Transverse colon (tissue), 4 donors: ENCODE measurements at regions not wholly inside any gene's neighbourhood (a gene's known extent, or its start where the extent isn't known, plus 50 kb on each side); places are given as distances from the start of the nearest gene placed in this dataset.

Experiments used
- DNase-seq: peaks from one replicate; pipeline ENCODE4 v3.0.0-alpha.2; 2019
- H3K27ac ChIP-seq, 4 donors: fragments of 200-600 bp; sonication (generic); 2 replicates each; pipeline ENCODE4 v1.5.1; 2016 to 2018; ENCODE audit warnings: inconsistent platforms in 4 of 4
- H3K27me3 ChIP-seq: fragments of 200-600 bp; sonication (generic); 2 replicates; pipeline ENCODE4 v1.5.1; 2017; ENCODE audit warnings: inconsistent platforms
- H3K36me3 ChIP-seq, 4 donors: fragments of 200-600 bp; sonication (generic); 2 replicates each; pipeline ENCODE4 v1.5.1; 2017 to 2019; ENCODE audit warnings: inconsistent platforms in 4 of 4
- H3K4me1 ChIP-seq, 4 donors: fragments of 200-600 bp; sonication (generic); 2 replicates each; pipeline ENCODE4 v1.5.1; 2017 to 2020; ENCODE audit warnings: inconsistent platforms in 4 of 4
- H3K4me3 ChIP-seq, 4 donors: fragments of 200-600 bp; sonication (generic); 1 replicate in 1 of 4; 2 replicates in 3 of 4; pipeline versions ENCODE4 v1.5.1 to v1.6.1; 2017 to 2019; ENCODE audit warnings: inconsistent platforms in 4 of 4
- H3K9me3 ChIP-seq, 2 donors: fragments of 200-600 bp; sonication (generic); 2 replicates each; pipeline ENCODE4 v1.5.1; 2017 to 2019; ENCODE audit warnings: inconsistent platforms in 2 of 2
- EP300 ChIP-seq: sonication (generic); formaldehyde crosslinking; IDR thresholded peaks from one replicate; pipeline ENCODE4 v1.6.1; 2017; ENCODE audit warnings: antibody characterized with exemption, low read depth
- POLR2A ChIP-seq: fragments of 450-650 bp; IDR thresholded peaks from one replicate; pipeline ENCODE4 v1.6.1; 2016; ENCODE audit warnings: antibody characterized with exemption, mild to moderate bottlenecking, moderate library complexity
- POLR2AphosphoS5 ChIP-seq, 3 donors: sonication (generic); formaldehyde crosslinking; IDR thresholded peaks; one replicate each; pipeline ENCODE4 v1.6.1; 2016; ENCODE audit warnings: antibody characterized with exemption in 3 of 3
- WGBS, 2 donors: methylation state at CpG; one replicate each; pipeline ENCODE4 v1.1.5; 2018; ENCODE audit warnings: low coverage in 1 of 2; 5-methylcytosine and 5-hydroxymethylcytosine counted together
- in situ Hi-C, 4 donors: fragments of 200-750 bp; cut with MboI; loops; one replicate each; pipeline versions ENCODE4 v1.15.0 to v1.15.1; 2017; ENCODE audit warnings: low sequenced_read_pairs in 3 of 4, low pct_ligation_motif_present in 1 of 4, low pct_unique_long_range_greater_than_20kb in 1 of 4
- intact Hi-C: fragments of 100-400 bp; cut with DNase I; formaldehyde crosslinking; loops from one replicate; pipeline ENCODE4 v1.15.1; 2023; ENCODE audit warnings: low total_unique reads
- TF ChIP-seq, protein P1 (sequence below), 5 experiments: fragments of 200-600 bp in 3 of 5; fragments of 450-650 bp in 2 of 5; sonication (generic) in 3 of 5; IDR thresholded peaks; 1 replicate in 2 of 5; 2 replicates in 3 of 5; pipeline ENCODE4 v1.5.1; 2016 to 2017; ENCODE audit warnings: antibody characterized with exemption in 5 of 5, inconsistent platforms in 3 of 5, mild to moderate bottlenecking in 2 of 5, moderate library complexity in 1 of 5

DNA sequence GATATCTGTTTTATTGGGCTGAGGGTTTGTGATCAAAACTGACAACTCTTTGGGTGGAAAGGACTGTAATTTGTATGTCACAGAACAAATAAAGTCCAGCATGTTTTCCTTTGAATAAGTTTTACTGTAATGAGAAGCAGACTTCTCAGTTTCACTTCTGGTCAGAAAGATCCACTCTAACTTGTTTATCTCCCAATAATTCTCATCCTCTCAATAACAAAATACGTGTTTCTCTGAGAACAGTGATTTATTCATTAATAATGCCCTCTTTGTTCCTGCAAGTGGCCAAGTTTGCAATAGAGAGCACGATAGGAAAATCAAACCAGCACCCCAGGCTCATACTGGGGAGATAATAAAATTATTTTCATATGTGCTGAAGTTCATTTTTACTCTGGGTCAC lies 190.6 kb downstream of the CNTN3 start:
- DNase-seq = no peak
- H3K4me3 ChIP-seq = no peak overlapping the region
- no peaks in the 10 kb centered on the region for H3K36me3 ChIP-seq
- H3K27me3 ChIP-seq = no peaks in the 10 kb centered on the region
- in situ Hi-C loops (no loop called here), intact Hi-C loops (no loop called here)
- H3K9me3 ChIP-seq = no peaks in the 10 kb centered on the region
- TF ChIP-seq EP300 (no peak), POLR2A (no peak), POLR2AphosphoS5 (IDR thresholded peaks at IDR 0.05) (no peak)
- TF ChIP-seq, protein P1, sequence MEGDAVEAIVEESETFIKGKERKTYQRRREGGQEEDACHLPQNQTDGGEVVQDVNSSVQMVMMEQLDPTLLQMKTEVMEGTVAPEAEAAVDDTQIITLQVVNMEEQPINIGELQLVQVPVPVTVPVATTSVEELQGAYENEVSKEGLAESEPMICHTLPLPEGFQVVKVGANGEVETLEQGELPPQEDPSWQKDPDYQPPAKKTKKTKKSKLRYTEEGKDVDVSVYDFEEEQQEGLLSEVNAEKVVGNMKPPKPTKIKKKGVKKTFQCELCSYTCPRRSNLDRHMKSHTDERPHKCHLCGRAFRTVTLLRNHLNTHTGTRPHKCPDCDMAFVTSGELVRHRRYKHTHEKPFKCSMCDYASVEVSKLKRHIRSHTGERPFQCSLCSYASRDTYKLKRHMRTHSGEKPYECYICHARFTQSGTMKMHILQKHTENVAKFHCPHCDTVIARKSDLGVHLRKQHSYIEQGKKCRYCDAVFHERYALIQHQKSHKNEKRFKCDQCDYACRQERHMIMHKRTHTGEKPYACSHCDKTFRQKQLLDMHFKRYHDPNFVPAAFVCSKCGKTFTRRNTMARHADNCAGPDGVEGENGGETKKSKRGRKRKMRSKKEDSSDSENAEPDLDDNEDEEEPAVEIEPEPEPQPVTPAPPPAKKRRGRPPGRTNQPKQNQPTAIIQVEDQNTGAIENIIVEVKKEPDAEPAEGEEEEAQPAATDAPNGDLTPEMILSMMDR (IDR thresholded peaks at IDR 0.05) = no peak
- no peaks in the 10 kb centered on the region for H3K4me1 ChIP-seq
- no peak overlapping the region for H3K27ac ChIP-seq
- 77 to 80% methylated on average over 2 of the region's 2 CpGs for WGBS, 2 donors

DNA sequence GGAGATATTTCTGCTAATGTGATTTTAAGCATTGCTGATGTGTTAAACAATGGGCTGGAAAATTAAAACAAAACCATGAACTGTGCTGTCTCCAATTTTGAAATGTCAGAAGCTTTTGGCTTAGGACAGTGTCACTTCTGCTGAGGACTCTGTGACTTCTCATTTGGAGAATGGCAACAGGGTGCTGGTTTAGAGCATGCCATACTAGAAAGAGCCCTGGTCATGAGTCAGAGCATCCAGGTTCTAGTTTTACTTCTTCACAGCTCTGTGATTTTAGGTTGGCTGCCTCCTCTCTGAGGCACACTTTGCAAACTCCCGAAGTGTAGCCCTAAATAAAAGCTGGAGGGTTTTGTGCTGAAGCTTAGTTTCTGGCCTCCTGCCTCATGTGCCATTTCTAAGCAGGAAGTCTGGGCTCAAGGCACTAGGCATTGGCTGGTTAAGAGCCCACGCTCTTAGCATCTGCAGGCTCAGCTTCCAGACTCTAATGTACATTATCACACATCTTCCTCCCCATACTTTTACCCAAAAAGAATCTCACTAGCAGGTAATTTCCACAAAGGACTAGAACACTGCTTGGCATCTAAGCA lies 193.8 kb downstream of the CNTN3 start:
- H3K27ac ChIP-seq = no peak overlapping the region
- in situ Hi-C loops = no loop called here
- WGBS, 2 donors = 61% methylated on average over 2 of the region's 2 CpGs; no CpG with 5 or more reads in 1 of the 2 donors

DNA sequence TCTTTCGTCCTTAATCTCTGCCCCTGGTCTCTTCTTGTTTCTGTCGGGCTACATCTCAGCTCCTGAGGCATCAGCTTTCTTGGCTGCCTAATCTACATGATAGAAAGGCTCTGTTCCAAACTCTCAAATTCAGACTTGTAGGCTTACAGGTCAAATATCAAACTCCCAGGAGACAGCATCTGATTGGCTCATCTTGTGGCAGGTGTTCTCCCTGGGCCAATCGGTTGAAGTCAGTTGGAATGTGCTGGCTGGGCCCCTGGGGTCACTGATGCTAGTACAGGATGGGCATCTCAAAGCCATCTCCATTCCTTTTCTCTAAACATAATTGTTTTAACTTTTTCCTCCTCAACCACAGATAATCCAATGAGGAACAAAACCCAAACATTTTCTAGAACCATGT lies 198.7 kb downstream of the CNTN3 start:
- intact Hi-C loops (loop anchor here (1.0 kb wide), 1 partner anchor 34 kb away; no protein-coding TSS in a partner anchor), in situ Hi-C loops (no loop called here)
- Histone ChIP-seq H3K27me3 (no peaks in the 10 kb centered on the region), H3K4me1 (no peaks in the 10 kb centered on the region), H3K27ac (no peak overlapping the region), H3K4me3 (no peak overlapping the region), H3K9me3 (no peaks in the 10 kb centered on the region), H3K36me3 (no peaks in the 10 kb centered on the region)
- WGBS, 2 donors = 79 to 85% methylated on average over 2 to 3 of the region's 3 CpGs
- DNase-seq = no peak
- TF ChIP-seq, protein P1 (IDR thresholded peaks at IDR 0.05) = no peak
- TF ChIP-seq EP300 = no peak
- no peak for TF ChIP-seq POLR2A
- TF ChIP-seq POLR2AphosphoS5 (IDR thresholded peaks at IDR 0.05) = no peak

More for the DNA sequence above, 193.8 kb downstream of the CNTN3 start:
- Histone ChIP-seq H3K27me3 (no peaks in the 10 kb centered on the region), H3K4me1 (no peaks in the 10 kb centered on the region), H3K4me3 (no peak overlapping the region), H3K36me3 (no peaks in the 10 kb centered on the region), H3K9me3 (no peaks in the 10 kb centered on the region)
- intact Hi-C loops = no loop called here
- TF ChIP-seq POLR2AphosphoS5 (IDR thresholded peaks at IDR 0.05) = no peak
- TF ChIP-seq EP300 = no peak
- TF ChIP-seq, protein P1 (IDR thresholded peaks at IDR 0.05) = no peak
- no peak for TF ChIP-seq POLR2A
- DNase-seq = no peak

DNA sequence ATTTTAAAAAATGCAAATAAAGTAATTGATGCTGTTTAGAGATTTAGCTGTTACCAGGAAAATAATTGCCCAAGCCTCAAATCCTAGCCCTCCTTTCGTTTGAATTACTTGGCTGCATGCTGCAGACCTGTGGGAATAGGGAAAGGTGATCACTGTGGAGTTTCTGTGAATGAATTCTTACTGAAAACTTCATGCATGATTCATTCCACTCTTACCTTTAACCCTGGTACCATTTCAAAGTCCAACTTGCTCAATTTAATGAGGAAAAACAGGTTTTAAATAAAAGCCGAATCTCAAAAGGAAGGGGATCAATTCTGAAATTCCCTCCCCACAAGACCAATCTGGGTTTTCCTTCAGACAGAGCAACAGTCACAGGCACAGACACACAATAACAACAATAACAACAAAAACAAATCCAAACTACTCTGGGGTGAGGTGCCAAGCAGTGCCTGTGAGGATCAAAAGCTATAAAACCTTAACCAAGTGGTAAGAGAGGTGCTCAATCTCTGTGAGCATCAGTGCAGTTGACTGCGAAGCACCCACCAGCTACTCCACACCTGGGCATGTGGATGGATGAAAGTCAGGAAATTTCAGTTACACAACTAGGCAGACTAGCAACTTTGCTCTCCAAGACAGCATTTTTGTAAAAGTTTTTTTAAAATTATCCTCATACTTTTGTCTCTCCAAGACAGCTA lies 200.8 kb downstream of the CNTN3 start:
- Histone ChIP-seq H3K27me3 (no peaks in the 10 kb centered on the region), H3K36me3 (no peaks in the 10 kb centered on the region), H3K4me1 (no peaks in the 10 kb centered on the region), H3K9me3 (no peaks in the 10 kb centered on the region), H3K4me3 (no peak overlapping the region), H3K27ac (no peak overlapping the region)
- in situ Hi-C loops = no loop called here
- TF ChIP-seq EP300 (no peak), POLR2A (no peak), POLR2AphosphoS5 (IDR thresholded peaks at IDR 0.05) (no peak)
- TF ChIP-seq, protein P1 (IDR thresholded peaks at IDR 0.05) = no peak
- DNase-seq = no peak
- WGBS, 2 donors = 46 to 53% methylated on average over 2 to 3 of the region's 3 CpGs
- intact Hi-C loops = no loop called here
